Skeletal muscle satellite cell (primary cell): ENCODE measurements at regions not wholly inside any gene's neighbourhood (a gene's known extent, or its start where the extent isn't known, plus 50 kb on each side); places are given as distances from the start of the nearest gene placed in this dataset.

ENCODE experiments used
- H3K27me3 ChIP-seq: 2 replicates; pipeline ENCODE4 v1.7.0; 2013; ENCODE audit warnings: low read length; ENCODE audit not compliant: control insufficient read depth, insufficient read depth
- H3K36me3 ChIP-seq: 2 replicates; pipeline ENCODE4 v1.7.0; 2013; ENCODE audit warnings: mild to moderate bottlenecking, control low read depth, low read length; ENCODE audit not compliant: insufficient read depth
- H3K4me1 ChIP-seq: 2 replicates; pipeline ENCODE4 v1.7.0; 2013; ENCODE audit warnings: low read length; ENCODE audit not compliant: control insufficient read depth, insufficient read depth
- H3K4me2 ChIP-seq: 2 replicates; pipeline ENCODE4 v1.7.0; 2013; ENCODE audit warnings: mild to moderate bottlenecking, low read length
- H3K4me3 ChIP-seq: 2 replicates; pipeline ENCODE4 v1.7.0; 2013; ENCODE audit warnings: low read length
- H3K9ac ChIP-seq: 2 replicates; pipeline ENCODE4 v1.7.0; 2013; ENCODE audit warnings: mild to moderate bottlenecking, low read depth, low read length, moderate library complexity
- H3K9me3 ChIP-seq: replicated peaks from 2 replicates; pipeline ENCODE4 v1.7.0; 2013; ENCODE audit warnings: mild to moderate bottlenecking, control low read depth, low read length

DNA sequence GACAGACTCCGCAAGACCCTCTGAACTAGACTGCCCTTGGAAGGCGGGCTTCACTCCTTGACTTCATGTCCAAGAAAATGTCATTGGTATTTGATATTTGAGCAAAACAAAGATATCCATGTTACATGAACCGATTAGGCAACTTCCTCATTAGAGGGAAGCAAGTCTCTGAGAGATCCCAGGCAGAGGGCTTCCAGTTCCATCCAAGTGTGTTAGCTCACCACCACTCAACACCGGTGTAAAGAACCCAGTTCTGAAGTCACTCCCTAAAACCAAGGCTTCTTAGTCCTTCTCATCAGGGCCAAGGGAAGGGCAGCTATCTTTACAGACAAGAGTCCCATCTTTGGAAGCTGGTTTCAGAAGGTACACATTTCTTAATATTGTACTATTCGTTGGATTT is 87.2 kb upstream of the CDKN3 start:
- Histone ChIP-seq H3K4me1 (peaks cover 16% of the 10 kb centered on the region), H3K4me2 (no peak overlapping the region), H3K27me3 (peaks cover 26% of the 10 kb centered on the region), H3K4me3 (no peak overlapping the region), H3K9ac (no peak overlapping the region), H3K36me3 (no peaks in the 10 kb centered on the region), H3K9me3 (no peaks in the 10 kb centered on the region)

- Histone ChIP-seq H3K4me2 (no peak overlapping the region), H3K27me3 (peaks cover 25% of the 10 kb centered on the region), H3K4me3 (no peak overlapping the region), H3K9me3 (no peaks in the 10 kb centered on the region), H3K9ac (no peak overlapping the region), H3K36me3 (no peaks in the 10 kb centered on the region), H3K4me1 (peaks cover 16% of the 10 kb centered on the region)
Observed at GRCh38 chr14:54310151-54310850, 86.5 kb upstream of the CDKN3 start.

DNA sequence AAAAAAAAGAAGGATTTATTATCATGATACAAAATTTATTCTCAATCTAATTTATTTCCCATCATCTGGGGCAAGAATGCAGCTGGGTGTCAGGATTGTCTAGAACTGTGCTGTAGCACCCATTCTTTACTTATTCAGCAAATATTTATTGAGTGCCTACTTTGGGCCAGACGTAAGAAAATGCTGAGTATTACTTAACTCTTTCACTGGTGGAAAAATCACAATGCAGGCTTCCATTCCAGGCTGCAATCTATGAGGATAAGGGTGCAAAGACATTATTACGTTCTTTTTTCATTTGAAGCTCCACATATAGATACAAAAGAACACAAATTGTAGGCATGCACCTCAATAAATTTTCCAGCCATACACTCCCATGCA is 86.0 kb upstream of the CDKN3 start:
- H3K9me3 ChIP-seq = no peaks in the 10 kb centered on the region
- no peak overlapping the region for H3K4me3 ChIP-seq
- no peaks in the 10 kb centered on the region for H3K36me3 ChIP-seq
- H3K9ac ChIP-seq = no peak overlapping the region
- H3K4me1 ChIP-seq = peaks cover 16% of the 10 kb centered on the region
- peaks cover 20% of the 10 kb centered on the region for H3K27me3 ChIP-seq
- no peak overlapping the region for H3K4me2 ChIP-seq

GRCh38 chr14:54312166-54312801 is 84.5 kb upstream of the CDKN3 start:
- no peak overlapping the region for H3K9ac ChIP-seq

DNA sequence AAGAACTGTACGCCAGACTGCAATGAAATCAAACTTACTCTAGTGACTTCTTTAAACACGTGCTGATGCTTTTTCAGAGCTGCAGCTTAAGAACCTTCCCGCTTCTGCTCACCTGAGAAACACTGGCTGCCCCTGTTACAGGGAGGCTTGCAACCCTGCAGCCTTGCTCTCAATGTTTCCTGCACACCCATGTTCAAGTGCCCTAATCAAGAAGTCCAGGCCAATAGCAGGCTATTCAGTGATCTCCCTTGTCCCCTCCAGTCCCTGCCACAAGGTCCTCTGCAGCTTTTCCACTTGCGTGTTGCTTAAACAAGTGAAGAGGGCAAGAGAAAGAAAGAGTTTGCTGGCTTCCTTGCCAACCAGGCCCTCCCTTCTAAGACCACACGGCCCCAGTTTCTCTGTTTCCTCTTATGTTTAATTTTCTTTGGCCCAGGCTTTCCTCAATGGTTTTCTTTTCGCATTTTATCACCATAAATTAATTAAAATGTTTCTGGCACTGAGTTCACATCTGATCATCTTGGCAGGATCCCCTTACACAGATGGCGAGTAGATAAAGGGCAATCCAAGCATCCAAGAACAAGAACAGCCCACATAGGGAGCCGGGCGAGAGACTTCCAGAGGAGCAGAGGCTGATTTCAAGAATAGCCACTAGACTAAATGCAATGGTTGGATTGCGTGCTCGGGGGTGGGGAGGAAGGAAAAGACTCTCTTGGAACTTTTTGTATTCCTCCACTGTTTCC is 82.3 kb upstream of the CDKN3 start:
- Histone ChIP-seq H3K4me3 (no peak overlapping the region), H3K4me1 (peaks cover 16% of the 10 kb centered on the region), H3K27me3 (peaks cover 8% of the 10 kb centered on the region), H3K9me3 (no peaks in the 10 kb centered on the region), H3K4me2 (no peak overlapping the region), H3K36me3 (no peaks in the 10 kb centered on the region), H3K9ac (no peak overlapping the region)

More at GRCh38 chr14:54312166-54312801, 84.5 kb upstream of the CDKN3 start:
- Histone ChIP-seq H3K36me3 (no peaks in the 10 kb centered on the region), H3K27me3 (peaks cover 13% of the 10 kb centered on the region), H3K4me2 (peak overlapping the region; percentile 74), H3K4me1 (peaks cover 16% of the 10 kb centered on the region), H3K4me3 (peak overlapping the region; percentile 49), H3K9me3 (no peaks in the 10 kb centered on the region)

DNA sequence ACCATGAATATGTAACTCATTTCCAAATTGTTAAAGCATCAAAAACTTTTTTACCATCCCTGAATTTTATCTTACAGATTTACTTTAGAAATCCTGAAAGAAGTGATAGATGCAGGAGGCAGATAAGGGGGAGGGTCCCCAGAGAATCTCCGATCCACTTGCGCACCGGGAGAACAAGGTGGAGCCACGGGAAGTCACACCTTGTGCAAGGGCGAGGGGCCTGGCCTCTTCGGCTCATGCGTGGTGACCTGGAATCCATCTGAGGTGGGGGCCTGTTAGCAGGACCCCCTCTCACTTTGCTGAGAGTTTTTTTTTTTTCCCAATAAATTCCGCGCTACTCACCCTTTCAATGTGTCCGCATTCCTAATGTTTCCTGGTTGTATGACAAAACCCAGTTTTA is 80.2 kb upstream of the CDKN3 start:
- H3K9me3 ChIP-seq = no peaks in the 10 kb centered on the region
- no peak overlapping the region for H3K4me3 ChIP-seq
- H3K36me3 ChIP-seq = no peaks in the 10 kb centered on the region
- H3K9ac ChIP-seq = no peak overlapping the region
- peaks cover 8% of the 10 kb centered on the region for H3K27me3 ChIP-seq
- H3K4me1 ChIP-seq = peaks cover 14% of the 10 kb centered on the region
- no peak overlapping the region for H3K4me2 ChIP-seq

- peaks cover 7% of the 10 kb centered on the region for H3K4me1 ChIP-seq
- H3K9ac ChIP-seq = no peak overlapping the region
- H3K27me3 ChIP-seq = peaks cover 12% of the 10 kb centered on the region
- no peaks in the 10 kb centered on the region for H3K9me3 ChIP-seq
- H3K4me3 ChIP-seq = no peak overlapping the region
- H3K4me2 ChIP-seq = no peak overlapping the region
- H3K36me3 ChIP-seq = no peaks in the 10 kb centered on the region
Observed at GRCh38 chr14:54317391-54317790, 79.4 kb upstream of the CDKN3 start.

- Histone ChIP-seq H3K4me1 (peaks cover 2% of the 10 kb centered on the region), H3K27me3 (peaks cover 8% of the 10 kb centered on the region), H3K36me3 (no peaks in the 10 kb centered on the region), H3K9ac (no peak overlapping the region), H3K9me3 (no peaks in the 10 kb centered on the region), H3K4me3 (no peak overlapping the region), H3K4me2 (no peak overlapping the region)
Observed at GRCh38 chr14:54322246-54322645, 74.6 kb upstream of the CDKN3 start.

GRCh38 chr14:54322701-54323337 is 74.0 kb upstream of the CDKN3 start:
- H3K9me3 ChIP-seq = no peaks in the 10 kb centered on the region
- no peak overlapping the region for H3K4me2 ChIP-seq
- H3K4me1 ChIP-seq = peaks cover 2% of the 10 kb centered on the region
- no peak overlapping the region for H3K9ac ChIP-seq
- peaks cover 8% of the 10 kb centered on the region for H3K27me3 ChIP-seq
- no peak overlapping the region for H3K4me3 ChIP-seq
- H3K36me3 ChIP-seq = no peaks in the 10 kb centered on the region

GRCh38 chr14:54325766-54326165 is 71.0 kb upstream of the CDKN3 start:
- Histone ChIP-seq H3K4me1 (peaks cover 2% of the 10 kb centered on the region), H3K9me3 (no peaks in the 10 kb centered on the region), H3K27me3 (peaks cover 7% of the 10 kb centered on the region), H3K9ac (no peak overlapping the region), H3K36me3 (no peaks in the 10 kb centered on the region), H3K4me3 (no peak overlapping the region), H3K4me2 (no peak overlapping the region)

DNA sequence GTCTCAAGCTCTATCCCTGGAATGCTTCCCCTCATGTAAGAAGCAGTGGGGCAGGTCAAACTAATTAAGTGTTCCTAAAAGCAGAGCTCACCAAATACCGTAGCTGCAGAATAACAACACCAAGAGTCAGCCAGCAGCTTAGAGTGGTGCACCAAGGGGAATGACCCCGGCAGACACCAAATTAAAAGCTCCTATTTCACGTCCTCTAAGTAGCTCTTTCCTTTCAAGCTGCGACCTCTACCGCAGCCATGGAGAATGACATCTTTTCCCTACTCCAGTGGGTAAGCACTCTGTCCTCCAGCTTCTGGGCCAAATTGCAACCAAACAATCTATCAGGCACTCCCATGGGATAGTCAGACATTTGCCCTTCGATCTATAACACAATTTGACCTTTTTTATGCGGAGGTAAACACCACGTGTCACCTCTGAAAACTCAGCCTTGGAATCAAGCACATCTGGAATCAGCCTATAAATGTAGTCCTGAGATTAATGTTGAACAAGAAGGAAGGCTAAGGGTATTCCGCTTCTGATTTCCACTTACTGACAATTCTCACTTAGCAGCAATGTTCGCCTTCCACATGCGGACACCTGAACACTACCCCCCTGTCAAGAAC is 67.6 kb upstream of the CDKN3 start:
- Histone ChIP-seq H3K9me3 (no peaks in the 10 kb centered on the region), H3K4me1 (peaks cover 2% of the 10 kb centered on the region), H3K36me3 (no peaks in the 10 kb centered on the region), H3K4me2 (peak overlapping the region; percentile 41), H3K27me3 (peaks cover 3% of the 10 kb centered on the region), H3K4me3 (no peak overlapping the region), H3K9ac (no peak overlapping the region)
